Activated CD4-positive, CD25-positive, alpha-beta regulatory T cell treated with anti-CD3 and anti-CD28 coated beads, Interleukin-2, amount 50 U/mL, for 24 hours (primary cell): ENCODE measurements at regions not wholly inside any gene's neighbourhood (a gene's known extent, or its start where the extent isn't known, plus 50 kb on each side); places are given as distances from the start of the nearest gene placed in this dataset.
"Not testable (repeated sequence)": the region's sequence is repeated elsewhere in the genome, so short reads cannot be mapped to it uniquely, and the experiment has no call there.

Source experiments
- ATAC-seq, 2 donors: fragments of 150-1000 bp; cut with Tn5 transposase; one replicate each; pipeline ENCODE4 v1.10.0; 2021; ENCODE audit warnings: mild to moderate bottlenecking in 1 of 2, moderate library complexity in 1 of 2

- not testable (repeated sequence) for ATAC-seq
Observed at GRCh38 chr11:71723991-71724390, 109.0 kb upstream of the DEFB108B start.

GRCh38 chr11:71730748-71731147, 102.3 kb upstream of the DEFB108B start:
- ATAC-seq = not testable (repeated sequence)

GRCh38 chr11:71734368-71734767, 98.6 kb upstream of the DEFB108B start:
- not testable (repeated sequence) for ATAC-seq

- ATAC-seq = not testable (repeated sequence)
Observed at GRCh38 chr11:71738317-71738716, 94.7 kb upstream of the DEFB108B start.

GRCh38 chr11:71743385-71743784, 89.6 kb upstream of the DEFB108B start:
- not testable (repeated sequence) for ATAC-seq

GRCh38 chr11:71745656-71746055, 87.3 kb upstream of the DEFB108B start:
- ATAC-seq = not testable (repeated sequence)

- not testable (repeated sequence) for ATAC-seq
Observed at GRCh38 chr11:71746263-71746662, 86.7 kb upstream of the DEFB108B start.

GRCh38 chr11:71748965-71749620, 83.9 kb upstream of the DEFB108B start:
- not testable (repeated sequence) for ATAC-seq

GRCh38 chr11:71750908-71751307, 82.1 kb upstream of the DEFB108B start:
- not testable (repeated sequence) for ATAC-seq

- ATAC-seq = not testable (repeated sequence)
Observed at GRCh38 chr11:71764695-71765491, 68.1 kb upstream of the DEFB108B start.

- ATAC-seq = not testable (repeated sequence)
Observed at GRCh38 chr11:71767016-71767415, 66.0 kb upstream of the DEFB108B start.

GRCh38 chr11:71772193-71772592, 60.8 kb upstream of the DEFB108B start:
- ATAC-seq = not testable (repeated sequence)

GRCh38 chr11:71774603-71775222, 58.3 kb upstream of the DEFB108B start:
- no peak for ATAC-seq

- ATAC-seq = not testable (repeated sequence)
Observed at GRCh38 chr11:71780116-71780515, 52.9 kb upstream of the DEFB108B start.

GRCh38 chr11:71780771-71781170, 52.2 kb upstream of the DEFB108B start:
- ATAC-seq = not testable (repeated sequence)

GRCh38 chr11:71781491-71781890, 51.5 kb upstream of the DEFB108B start:
- not testable (repeated sequence) for ATAC-seq

- not testable (repeated sequence) for ATAC-seq
Observed at GRCh38 chr11:71782229-71782861, 50.7 kb upstream of the DEFB108B start.

GRCh38 chr11:71783191-71783590, 49.8 kb upstream of the DEFB108B start:
- not testable (repeated sequence) for ATAC-seq
